Fibroblast of skin of scalp (primary cell): ENCODE measurements at regions not wholly inside any gene's neighbourhood (a gene's known extent, or its start where the extent isn't known, plus 50 kb on each side); places are given as distances from the start of the nearest gene placed in this dataset.
A peak's percentile ranks its signal among the peaks of the same experiment; 100 is the strongest.

Experiments
- DNase-seq: peaks from one replicate; pipeline ENCODE4 v3.0.0-alpha.2; 2013

DNA sequence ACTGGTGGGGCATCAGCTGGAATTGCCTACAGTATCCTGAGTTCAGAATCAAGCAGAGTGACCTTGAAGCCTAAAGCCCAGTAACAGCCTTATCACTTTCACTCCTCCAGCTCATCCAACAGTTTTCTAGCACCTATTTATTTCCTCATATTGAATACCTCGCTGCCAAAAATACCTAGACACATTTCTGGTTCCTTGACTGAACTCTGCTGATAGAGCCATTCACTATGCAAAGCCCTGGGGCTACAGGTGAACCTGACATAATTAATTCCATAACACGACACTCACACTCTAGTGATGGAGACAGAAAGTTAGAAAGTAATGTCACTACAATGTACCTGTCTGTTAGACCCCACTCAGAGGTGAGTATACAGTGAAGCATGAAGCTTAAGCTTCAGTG is 149.0 kb upstream of the STX18 start:
- DNase-seq: no peak

DNA sequence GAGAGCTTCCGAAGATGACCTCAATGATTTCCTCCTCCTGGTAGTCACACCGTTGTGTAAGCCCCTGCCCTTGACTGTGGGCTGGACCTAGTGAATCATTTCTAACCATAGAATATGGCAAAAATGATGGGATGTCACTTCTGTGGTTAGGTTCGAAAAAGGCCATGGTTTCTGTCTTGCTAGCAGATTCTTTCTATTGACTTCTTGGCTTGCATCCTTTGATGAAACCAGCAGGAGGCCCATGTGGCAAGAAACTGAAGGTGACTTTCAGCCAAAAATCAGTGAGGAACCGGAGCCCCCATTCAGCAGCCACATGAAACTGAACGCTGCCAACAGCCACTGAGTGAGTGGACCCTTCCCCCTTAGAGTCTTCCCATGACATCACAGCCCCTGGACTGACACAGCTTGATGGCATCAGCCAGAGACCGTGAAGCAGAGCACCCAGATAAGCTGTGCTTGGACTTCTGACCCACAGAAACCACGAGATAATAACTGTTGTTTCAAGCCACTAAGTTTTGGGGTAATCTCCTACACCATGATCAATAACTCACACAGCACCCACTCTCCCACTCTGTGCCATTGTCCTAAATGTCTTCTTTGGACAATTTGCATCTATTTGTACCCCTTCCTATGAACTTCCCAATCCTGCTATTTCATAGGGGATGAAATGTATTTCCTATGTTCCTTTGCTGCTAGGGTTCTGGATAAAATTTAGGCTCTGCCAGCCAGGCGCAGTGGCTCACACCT is 148.0 kb upstream of the STX18 start:
- peak; percentile 66 for DNase-seq

DNA sequence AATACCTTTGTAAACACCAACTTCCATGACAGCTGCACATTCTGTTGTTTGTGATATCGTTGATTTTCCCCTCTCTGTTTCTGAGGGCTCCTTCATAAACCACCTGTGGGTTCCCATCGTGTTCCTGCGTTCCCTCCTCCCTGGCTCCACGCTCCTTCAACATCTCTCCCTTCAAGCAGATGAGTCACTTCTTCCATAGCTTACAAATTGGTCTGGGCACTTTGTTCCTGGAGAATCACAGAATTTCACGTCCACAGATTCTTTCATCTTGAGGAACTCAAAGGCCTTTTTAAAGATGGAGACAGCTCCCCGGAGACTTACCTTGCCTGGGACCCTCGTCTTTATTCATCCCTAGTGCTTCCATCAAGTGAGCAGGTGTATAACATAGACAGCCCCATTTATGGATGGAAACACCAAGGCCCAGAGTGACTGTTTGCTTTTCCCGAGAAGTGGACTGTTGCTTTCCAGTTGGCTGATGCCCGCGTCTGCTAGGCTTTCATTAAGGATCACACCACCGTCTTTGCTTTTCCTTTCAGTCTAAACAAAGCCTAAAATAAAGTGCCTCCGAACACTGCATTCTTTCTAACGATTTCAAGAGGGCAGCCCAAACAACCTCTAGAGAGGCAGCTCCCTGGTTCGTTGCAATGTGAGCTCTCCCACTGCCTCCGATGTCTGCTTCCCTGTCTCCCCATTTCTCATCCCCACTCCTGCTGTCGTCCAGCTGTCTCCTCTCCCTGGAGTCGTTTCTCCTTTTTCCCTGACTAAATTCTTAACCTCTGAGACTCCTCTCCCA is 146.3 kb upstream of the STX18 start:
- DNase-seq: no peak

DNA sequence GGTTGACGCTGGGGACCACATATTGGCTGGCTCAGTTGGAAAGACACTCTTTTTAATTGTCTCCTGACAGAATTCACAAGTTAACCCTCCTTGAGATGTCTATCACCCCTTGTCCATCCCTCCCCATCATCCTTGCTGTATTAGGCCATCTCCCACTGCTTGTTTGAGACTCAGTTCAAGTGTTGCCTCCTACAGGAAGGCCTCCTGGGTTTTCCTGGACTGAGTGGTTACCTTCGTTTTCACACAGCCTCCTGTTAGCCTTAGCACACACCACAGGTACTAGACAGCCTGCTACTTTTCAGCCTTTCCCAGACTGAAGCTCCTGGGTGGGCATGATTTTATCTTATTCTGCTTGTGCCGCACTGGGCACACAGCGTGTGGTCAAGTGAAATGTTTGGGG is 145.3 kb upstream of the STX18 start:
- DNase-seq: no peak

DNA sequence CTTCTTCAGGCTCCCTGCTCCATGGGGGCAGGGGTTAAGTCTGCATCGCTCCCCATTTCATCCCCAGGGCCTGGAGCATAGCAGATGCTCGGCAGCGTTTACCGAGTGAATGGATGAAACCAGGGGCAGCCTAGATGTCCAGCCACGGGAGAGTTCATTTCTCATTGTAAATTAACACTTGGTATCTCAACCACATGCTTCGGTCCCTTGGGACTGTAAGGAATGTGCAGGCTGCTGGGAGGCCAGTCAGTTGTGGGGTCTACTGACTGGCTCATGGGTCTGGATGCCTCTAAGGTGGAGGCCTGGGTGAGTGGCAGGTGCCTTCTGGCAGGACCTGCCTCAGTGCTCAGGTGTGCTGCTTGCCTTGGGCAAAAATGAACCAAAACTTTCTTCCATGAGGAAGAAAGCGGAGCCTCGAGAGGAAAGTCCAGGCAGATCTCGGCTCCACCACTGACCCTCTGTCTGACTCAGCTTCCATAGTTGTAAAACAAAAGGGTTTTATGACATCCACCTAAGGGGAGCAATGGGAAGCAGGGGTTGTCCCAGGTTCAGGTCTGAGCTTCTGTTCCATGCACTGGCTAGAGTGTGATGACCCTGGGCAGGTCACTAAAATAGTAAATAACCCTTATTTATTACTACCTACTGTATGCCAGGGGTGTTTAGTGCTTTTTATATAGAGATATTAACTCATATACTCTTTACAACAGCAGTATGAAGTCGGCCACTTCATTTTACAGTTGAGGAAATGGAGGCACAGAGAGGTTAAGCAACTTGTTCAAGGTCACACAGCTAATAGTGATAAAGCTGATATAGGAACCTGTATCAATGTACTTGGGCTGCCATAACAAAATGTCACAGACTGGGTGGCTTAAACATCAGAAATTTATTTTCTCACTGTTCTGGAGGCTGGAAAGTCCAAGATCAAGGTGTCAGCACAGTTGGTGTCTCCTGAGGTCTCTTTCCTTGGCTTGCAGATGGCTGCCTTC is 144.3 kb upstream of the STX18 start:
- DNase-seq: peak; percentile 68

DNA sequence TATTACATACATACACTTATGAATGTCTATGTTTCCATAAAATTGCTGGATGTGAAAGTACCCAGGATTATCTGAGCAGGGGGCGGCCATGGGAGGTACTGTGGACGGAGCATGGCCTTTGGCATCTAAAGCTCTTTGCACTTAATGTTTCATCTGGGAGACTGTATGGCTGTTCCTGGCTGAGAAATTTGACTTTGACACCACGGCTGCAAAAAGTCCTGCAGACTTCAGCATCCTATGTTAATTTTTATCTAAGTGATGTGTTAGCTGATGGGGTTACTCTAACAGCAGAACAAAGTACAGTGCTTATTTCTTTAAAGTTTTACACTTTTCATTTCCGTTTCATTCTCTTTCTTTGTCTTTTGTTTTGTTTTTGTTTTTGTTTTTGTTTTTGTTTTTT is 139.8 kb upstream of the STX18 start:
- DNase-seq: no peak

DNA sequence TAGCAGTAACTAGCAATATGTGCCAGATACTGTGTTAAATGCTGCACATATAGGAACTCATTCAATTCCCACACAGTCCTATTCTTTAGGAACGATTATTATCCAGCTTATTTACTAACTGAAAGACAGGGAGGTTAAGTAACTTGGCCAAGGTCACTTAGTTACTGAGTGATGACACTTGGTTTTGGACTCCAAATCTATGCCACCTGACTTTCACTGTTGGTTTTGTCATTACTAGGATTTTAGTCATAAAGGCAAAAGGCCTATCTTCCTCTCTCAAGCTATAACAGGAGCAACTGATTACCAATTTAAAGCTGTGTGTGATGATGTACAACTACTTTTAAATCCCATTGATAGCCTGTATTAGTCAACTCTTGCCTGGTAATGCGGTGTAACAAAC is 138.9 kb upstream of the STX18 start:
- DNase-seq: no peak

DNA sequence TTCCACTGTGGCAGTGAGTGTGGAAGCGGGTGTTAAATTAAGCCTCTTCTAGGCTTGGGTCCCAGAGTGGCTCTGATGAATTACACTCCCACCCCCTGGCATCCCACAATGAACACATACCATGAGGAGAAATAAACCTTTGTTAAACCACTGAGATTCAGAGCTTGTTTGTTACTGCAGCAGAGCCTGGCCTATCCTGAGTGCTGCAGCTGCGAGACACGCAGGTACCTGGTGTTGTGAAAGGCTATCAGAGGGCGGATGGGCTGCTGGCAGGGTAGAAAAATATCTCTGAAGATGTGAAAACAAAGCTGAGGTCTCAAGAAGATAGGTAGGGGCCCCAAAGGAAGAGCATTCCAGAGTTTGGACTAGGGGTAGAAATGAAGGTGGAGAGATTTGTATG is 138.4 kb upstream of the STX18 start:
- DNase-seq: no peak

DNA sequence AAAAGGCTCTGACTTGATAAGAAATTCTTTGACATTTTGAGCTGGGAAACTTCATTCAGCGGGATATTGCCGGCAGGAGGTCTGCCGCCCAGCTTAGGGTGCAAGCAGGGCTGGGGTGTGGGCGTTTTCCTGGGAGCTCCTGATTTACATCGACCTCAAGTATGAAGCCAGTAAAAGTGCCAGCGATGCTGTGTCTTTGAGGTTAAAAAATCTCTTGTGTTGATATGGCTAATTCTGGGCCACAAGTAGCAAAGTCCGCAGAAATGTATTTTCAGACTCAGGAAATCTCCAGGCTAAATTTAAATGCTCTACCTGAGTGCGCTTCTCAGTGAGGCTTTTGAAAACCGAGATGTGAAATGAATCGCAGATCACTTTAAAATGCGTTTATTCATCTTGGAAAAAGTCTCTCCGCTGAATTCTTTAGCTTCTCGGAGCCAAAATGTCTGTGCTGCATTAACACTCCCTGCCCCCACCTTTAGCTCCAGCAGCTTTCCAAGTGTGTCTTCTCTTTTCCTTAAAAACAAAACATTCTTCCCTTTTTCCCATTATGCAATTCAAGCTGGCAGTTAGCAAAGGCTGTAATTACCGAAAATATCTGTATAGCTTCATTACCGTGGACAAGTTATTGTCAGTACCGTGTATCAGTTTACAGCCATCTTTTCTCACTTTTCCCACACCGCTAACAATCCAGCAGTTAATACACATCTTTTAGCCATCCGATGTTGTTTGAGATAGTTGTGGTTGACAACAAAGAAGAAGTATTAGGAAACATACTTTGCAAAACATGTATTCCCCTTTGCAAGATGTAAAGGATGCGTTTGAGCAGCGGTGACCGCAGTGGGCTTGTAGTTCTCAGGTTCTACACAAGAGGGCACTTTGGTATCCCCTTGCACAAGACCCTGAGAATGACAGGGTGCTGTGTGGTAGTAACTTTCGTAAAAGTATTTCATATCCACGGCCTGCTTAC is 136.0 kb upstream of the STX18 start:
- peak; percentile 79 for DNase-seq

DNA sequence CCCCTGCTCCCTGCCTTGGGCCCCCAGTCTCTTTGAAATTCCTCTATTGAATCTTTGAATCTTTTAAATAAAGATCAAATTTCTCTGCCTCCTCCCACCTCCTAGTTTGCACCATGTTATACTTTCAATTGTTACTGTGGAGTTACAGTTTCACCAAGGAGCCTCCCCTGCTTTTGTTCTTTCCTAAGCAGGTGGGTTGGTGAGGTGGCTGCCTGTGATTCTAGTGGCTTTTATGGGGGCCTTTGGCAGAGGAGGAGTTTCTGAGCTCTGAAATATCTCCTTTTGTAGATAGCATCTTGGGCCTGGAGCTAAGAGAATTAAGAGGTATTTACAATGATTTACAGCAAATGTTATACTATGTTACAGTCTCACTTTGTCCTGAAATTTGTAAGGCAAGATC is 133.8 kb upstream of the STX18 start:
- no peak for DNase-seq

DNA sequence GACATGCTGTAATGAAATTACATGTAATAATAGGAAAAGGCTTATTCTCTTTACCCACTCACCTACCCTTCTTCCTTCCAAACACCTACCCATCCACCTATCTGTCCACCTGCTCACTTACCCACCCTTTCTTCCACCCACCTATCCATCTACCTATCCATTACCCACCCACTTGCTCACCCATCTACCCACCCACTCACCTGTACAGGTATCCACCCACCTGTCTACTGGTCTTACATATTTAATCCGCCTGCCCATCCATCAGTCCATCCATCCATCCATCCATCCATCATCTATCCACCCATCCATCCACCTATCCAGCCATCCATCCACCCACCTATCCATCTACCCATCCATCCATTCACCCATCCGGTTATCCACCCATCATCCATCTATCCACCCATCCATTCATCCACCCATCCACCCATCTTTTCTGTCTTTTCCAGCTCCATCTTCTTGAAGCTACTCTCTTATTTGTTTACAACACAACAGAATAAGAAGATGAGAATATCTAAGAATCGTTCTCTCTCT is 133.3 kb upstream of the STX18 start:
- DNase-seq: no peak

DNA sequence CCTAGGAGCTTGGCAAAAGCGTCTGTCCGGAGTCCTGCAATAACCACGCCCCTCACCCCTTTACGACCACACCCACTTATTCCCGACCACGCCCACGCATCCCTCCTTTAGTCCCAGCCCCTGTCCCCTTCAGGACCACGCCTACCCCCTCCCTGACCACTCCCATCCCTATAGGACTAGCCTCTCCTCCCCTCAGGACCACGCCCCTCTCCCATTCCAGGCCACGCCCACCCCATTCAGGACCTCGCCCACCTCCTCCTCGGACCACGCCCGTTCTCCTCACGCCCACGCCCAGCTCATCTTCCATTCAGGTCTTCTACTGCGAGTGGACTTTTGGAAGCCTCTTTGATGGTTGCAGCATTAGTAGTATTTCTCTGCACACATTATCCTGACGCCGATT is 131.2 kb upstream of the STX18 start:
- peak; percentile 42 for DNase-seq

DNA sequence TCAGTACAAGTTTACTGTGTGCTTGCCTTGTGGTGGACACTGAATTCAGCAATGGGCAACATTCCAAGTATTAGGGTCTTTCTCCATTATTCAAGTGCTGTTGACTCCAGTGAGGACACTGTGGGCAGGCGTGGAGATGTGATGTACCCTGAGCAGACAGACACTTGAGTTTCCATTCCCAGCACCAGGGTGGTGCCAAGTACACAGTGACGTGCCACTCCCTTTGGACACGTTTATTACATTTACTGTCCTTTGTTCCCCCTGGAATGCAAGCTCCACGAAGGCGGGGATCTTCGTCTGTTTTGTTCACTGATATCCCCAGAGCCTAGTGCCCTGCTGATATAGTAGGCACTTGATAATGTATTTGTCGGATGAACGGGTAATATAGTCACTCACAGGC is 130.6 kb upstream of the STX18 start:
- DNase-seq: no peak

DNA sequence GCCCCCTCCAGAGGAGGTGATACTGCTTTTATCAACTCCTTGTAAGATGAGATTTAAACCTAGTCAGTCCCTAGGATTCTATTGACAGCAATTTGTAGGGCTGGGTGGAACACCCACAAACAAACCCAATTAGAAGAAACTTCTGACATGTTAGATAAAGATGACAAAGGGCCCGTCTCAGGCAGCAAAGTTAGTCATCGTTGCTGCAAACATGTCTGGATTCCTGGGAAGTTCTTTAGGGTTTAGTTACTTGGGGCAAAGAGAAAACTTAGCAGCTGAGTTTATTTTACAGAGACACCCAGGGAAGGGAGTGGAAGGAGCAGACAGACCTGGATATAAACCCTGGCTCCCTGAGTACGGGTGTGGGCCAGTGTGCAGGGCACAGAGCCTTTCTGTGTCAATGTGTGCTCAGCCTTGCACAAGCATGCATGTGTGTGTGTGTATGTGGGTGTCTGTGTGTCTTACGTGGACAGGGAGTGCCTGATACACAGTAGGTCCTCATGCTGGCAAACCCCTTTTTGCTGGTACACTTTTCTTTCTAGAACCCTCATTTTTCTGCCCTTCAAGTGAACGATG is 130.0 kb upstream of the STX18 start:
- DNase-seq: no peak

DNA sequence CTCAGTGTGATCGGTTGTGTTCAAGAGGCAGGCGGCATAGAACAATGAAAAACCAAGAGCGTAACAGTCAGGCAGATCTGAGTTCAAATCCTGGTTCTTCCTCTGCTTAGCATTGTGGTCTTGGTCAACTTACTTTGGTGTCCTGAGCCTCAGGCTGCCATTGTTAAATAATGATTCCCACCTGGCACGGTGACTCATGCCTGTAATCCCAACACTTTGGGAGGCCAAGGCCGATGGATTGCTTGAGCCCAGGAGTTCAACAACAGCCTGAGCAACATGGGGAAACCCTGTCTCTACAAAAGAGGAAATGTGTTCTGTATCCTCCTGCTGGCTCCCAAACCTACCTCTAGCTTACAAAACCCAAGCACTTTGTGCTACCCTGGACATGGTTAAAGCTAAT is 129.0 kb upstream of the STX18 start:
- DNase-seq: no peak

DNA sequence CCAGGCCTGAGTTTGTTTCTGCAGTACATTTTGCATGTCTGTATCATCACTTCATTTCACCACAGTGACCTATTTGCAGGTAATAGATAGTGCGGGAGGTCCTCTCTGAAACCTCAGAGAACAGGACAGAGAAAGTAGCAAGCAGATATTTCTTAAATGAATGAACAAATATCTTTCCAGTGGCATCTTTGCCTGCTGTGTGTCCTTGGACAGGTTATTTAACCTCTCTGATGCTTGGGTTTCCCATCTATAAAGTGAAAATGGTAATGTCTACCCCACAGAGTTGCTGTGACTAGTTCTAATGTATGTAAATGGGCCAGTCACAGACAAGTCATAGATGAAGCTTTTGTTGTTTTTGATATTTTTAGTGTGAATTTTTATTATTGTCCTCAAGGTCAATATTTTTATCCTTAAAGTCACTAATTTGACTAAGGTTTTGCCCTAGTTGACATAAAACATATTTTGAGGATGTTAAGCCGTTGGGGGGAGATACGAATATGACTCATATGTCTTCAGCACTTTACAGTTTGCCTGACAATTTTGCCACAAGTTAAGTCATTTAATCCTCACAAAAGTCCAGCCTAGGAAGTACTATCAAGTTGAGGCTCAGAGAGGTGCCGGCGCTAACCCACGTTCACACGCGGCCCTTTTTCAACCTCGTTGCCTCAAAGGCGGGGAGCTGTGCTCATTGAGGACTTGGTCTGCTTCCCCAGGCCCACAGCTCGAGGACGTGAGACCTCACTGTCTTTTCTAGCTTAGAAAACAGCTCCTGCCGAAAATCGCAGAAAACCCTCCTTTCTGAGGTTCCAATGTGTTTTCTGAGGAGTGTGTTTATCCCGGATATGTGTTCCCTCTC is 126.7 kb upstream of the STX18 start:
- peak; percentile 49 for DNase-seq

DNA sequence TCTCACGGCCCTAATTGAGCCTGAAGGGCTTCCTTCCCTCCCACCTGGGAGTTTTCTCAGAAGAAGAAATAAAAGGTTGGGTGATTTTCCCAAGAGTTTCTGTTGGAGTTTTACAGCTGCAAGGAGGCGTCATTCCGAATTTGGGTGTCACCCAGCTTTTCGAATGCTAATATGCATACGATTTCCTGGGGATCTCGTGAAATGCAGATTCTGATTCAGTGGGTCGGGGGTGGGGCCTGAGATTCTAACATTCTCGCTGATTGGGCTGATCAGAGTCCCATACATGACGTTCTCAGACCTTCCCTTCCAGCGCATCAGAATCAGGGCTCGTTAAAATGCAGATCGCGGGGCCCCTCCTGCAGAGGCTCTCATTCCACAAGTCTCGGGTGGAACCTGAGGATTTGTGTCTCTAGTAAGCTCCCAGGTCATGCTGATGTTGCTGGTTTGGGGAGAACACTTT is 125.8 kb upstream of the STX18 start:
- DNase-seq: peak; percentile 70

DNA sequence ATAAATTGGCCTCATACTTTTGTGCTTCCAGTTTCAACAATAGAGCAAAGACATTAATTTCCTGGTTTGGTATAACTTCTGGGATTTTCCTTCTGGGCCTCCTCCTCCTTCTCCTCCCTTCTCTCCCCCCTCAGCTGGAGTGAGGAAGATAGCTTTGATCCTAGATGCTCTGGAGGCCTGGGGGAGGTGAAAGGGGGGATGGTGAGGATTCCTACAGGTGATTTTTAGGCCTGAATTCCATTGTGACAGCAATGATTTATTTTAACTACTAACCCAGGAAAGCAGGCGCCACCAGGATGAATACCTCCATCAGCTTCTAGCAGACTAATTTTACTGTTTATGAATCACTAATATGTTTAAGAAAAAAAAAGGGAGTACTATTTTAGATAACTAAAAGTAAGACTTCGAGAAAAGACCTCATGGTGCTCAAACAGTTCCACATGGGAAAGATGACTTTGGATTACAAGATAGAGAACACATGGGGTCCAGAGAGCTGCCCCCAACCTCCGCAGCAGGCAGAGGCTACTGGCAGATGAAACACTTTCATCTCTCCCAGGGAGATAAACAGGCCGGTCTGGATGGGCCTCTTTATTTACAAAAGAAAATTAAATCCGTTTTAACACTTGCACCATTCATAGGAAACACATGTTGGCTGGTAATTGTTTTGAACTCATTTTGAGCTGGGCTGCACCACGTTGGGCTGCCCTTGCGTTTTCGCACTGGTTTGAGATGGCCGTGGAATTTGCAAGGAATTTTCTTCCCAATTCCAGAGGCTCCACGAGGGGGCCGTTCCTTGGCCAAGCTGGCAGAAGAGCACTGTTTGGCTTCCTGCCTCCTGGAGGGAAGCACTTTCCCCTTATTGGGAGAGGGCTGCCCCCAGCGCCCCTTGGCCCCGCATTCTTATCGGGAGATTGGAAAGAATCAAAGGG is 125.1 kb upstream of the STX18 start:
- DNase-seq: peak; percentile 91

DNA sequence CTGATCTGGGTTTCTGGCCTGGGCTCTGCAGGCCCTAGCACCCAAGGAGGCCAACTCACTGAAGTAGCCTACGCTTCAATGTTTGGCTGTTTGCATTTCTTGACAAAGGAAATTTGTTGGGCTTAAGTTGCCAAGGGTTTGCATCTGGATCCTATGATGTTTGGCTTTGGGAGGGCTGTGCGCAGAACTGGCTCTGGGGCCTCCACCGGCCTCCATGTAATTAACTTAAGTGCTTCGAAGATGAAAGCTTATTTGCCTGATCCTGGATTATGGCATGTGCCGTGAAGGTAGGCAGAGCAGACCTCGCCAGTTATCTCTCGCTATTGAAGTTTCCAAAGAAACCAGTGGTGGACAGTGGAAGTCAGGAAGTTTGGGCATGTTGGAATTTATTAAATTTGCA is 124.3 kb upstream of the STX18 start:
- DNase-seq: no peak
